ENCODE measurements at regions not wholly inside any gene's neighbourhood (a gene's known extent, or its start where the extent isn't known, plus 50 kb on each side); places are given as distances from the start of the nearest gene placed in this dataset.

DNA sequence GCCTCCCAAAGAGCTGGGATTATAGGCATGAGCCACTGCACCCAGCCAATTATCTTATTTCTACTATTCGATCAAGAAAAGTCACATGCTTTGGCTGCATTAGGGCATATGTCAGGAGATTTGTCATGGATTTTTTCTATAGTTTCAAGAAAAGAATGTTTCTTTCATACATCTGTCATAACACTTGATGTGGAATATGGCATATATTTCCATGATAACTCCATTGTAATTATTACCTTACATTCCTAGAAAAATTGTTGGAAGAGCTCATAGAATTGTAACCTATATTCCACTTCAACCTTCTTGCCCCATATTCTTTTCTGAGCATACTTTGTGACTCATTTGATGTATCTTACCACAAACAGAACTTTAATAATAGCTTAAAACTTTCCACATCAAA is 740.9 kb upstream of the FLRT2 start:
- Histone ChIP-seq H3K9me3 (ENCODE audit: control insufficient read depth in 2 of 2, low read length in 2 of 2) (no peaks in the 10 kb centered on the region), H3K27ac (ENCODE audit: low read length) (no peak overlapping the region), H3K9ac (ENCODE audit: low read length in 2 of 2) (no peak overlapping the region), H3K27me3 (ENCODE audit: control insufficient read depth in 1 of 2, insufficient read depth in 2 of 2, low read length in 2 of 2) (no peaks in the 10 kb centered on the region), H3K4me3 (ENCODE audit: low read length in 2 of 2) (no peak overlapping the region), H3K36me3 (ENCODE audit: control insufficient read depth in 2 of 2, insufficient read depth in 2 of 2, low read length in 2 of 2) (no peaks in the 10 kb centered on the region), H3K4me1 (ENCODE audit: control insufficient read depth, insufficient read depth, low read length) (no peaks in the 10 kb centered on the region)

DNA sequence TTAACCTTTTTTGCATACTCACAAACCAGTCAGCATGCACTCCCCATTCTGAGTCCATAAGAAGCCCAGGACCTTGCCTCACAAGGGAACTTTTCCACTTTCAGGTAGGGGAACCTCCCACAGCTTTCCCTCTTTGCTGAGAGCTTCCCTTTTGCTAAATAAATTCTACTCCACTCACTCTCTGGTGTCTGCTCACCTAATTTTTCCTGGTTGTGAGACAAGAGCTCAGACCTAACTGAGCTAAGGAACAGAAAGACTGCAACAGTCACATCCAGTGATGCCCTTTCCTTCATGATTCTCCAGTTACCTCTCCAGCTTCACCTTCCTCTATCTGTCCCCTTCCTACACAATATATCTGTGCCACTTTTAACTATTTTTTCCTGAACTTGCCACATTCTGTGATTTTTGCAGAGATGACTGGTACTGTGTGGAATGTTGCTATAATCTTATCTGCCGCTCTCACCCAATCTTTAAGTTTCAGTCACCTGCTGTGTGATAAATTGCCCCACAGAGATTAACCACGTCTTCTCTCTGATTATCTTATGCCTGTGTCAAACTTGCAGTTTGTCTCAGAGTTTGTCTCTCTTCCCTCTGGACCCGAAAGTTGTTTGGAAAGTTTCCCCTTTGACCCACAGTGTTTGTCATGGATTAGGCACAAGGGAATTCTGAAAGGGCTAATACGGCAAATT is 737.1 kb upstream of the FLRT2 start:
- Histone ChIP-seq H3K9me3 (ENCODE audit: control insufficient read depth in 2 of 2, low read length in 2 of 2) (no peaks in the 10 kb centered on the region), H3K4me3 (ENCODE audit: low read length in 2 of 2) (no peak overlapping the region), H3K27me3 (ENCODE audit: control insufficient read depth in 1 of 2, insufficient read depth in 2 of 2, low read length in 2 of 2) (no peaks in the 10 kb centered on the region), H3K9ac (ENCODE audit: low read length in 2 of 2) (no peak overlapping the region), H3K36me3 (ENCODE audit: control insufficient read depth in 2 of 2, insufficient read depth in 2 of 2, low read length in 2 of 2) (no peaks in the 10 kb centered on the region), H3K27ac (ENCODE audit: low read length) (no peak overlapping the region), H3K4me1 (ENCODE audit: control insufficient read depth, insufficient read depth, low read length) (no peaks in the 10 kb centered on the region)

DNA sequence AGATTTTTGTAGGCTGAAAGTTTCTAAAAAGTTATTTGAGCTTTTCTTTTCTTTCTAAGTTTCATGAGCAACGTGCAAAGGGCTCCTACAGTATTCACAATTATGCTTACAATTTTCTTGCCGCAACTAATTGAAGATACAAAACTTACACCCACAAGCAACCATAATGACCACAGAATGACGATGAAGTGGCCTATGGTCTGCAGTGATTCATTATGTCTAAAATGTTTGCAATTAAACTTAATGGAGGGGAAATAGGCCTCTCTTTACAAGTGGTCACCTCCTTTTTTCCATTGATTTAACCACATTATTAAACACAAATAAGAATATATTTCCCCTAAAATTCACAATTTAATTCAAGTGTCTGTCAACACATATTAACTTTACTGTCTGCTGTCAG is 732.6 kb upstream of the FLRT2 start:
- Histone ChIP-seq H3K4me1 (ENCODE audit: control insufficient read depth, insufficient read depth, low read length) (no peaks in the 10 kb centered on the region), H3K27ac (ENCODE audit: low read length) (no peak overlapping the region), H3K4me3 (ENCODE audit: low read length in 2 of 2) (no peak overlapping the region), H3K36me3 (ENCODE audit: control insufficient read depth in 2 of 2, insufficient read depth in 2 of 2, low read length in 2 of 2) (no peaks in the 10 kb centered on the region), H3K9me3 (ENCODE audit: control insufficient read depth in 2 of 2, low read length in 2 of 2) (no peaks in the 10 kb centered on the region), H3K27me3 (ENCODE audit: control insufficient read depth in 1 of 2, insufficient read depth in 2 of 2, low read length in 2 of 2) (no peaks in the 10 kb centered on the region), H3K9ac (ENCODE audit: low read length in 2 of 2) (no peak overlapping the region)

DNA sequence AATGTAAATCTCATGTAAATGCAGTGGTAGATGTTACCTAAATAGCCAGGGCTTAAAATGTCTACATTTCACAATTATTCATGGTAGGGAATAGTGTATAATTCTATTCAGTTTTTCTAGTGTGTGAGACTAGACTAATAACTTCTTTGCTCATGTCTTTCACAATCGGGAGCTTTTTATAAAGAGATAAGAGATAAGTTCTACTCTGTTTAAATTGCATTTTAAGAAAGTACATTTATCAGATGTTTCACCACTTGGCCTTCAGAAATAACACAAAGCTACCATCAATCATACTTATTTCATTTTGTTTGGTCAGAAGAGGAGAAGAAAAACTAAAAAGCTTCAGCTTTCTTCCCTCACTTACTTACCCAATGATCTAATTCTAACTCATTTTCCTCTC is 725.5 kb upstream of the FLRT2 start:
- Histone ChIP-seq H3K4me3 (ENCODE audit: low read length in 2 of 2) (no peak overlapping the region), H3K27ac (ENCODE audit: low read length) (no peak overlapping the region), H3K9ac (ENCODE audit: low read length in 2 of 2) (no peak overlapping the region), H3K27me3 (ENCODE audit: control insufficient read depth in 1 of 2, insufficient read depth in 2 of 2, low read length in 2 of 2) (no peaks in the 10 kb centered on the region), H3K4me1 (ENCODE audit: control insufficient read depth, insufficient read depth, low read length) (no peaks in the 10 kb centered on the region), H3K9me3 (ENCODE audit: control insufficient read depth in 2 of 2, low read length in 2 of 2) (no peaks in the 10 kb centered on the region), H3K36me3 (ENCODE audit: control insufficient read depth in 2 of 2, insufficient read depth in 2 of 2, low read length in 2 of 2) (no peaks in the 10 kb centered on the region)

DNA sequence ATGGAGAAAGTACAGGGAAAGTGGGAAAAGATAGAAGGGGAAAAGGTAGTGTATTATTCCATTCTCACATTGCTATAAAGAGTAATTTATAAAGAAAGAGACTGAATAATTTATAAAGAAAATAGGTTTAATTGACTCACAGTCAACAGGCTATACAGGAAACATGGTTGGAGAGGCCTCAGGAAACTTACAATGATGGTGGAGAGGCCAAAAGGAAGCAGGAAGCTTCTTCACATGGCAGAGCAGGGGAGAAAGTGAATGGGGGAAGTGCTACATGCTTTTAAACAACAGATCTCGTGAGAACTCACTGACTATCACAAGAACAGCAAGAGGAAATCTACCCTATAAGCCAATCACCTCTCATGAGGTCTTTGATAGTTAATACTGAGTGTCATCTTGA is 725.0 kb upstream of the FLRT2 start:
- Histone ChIP-seq H3K4me3 (ENCODE audit: low read length in 2 of 2) (no peak overlapping the region), H3K27ac (ENCODE audit: low read length) (no peak overlapping the region), H3K9ac (ENCODE audit: low read length in 2 of 2) (no peak overlapping the region), H3K36me3 (ENCODE audit: control insufficient read depth in 2 of 2, insufficient read depth in 2 of 2, low read length in 2 of 2) (no peaks in the 10 kb centered on the region), H3K27me3 (ENCODE audit: control insufficient read depth in 1 of 2, insufficient read depth in 2 of 2, low read length in 2 of 2) (no peaks in the 10 kb centered on the region), H3K9me3 (ENCODE audit: control insufficient read depth in 2 of 2, low read length in 2 of 2) (no peaks in the 10 kb centered on the region), H3K4me1 (ENCODE audit: control insufficient read depth, insufficient read depth, low read length) (no peaks in the 10 kb centered on the region)

DNA sequence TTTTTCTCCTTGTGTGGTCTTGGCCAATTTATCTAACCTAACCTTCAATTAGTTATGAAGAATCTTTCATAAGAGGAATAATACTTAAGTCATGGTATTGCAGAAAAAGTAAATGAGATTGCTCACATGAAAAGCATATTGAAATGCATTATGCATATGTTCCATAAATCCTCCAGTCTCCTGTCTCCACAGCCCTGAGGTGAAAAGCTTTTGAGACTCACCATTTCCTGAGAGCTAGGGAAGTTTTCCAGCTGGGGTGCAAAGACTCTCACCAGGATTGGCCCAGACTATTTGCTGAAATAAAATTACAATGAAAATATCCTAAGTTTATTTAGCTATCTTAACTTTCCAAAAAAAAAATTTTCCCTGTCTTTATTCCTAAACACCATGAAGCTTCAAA is 723.8 kb upstream of the FLRT2 start:
- no peak overlapping the region for H3K9ac ChIP-seq (ENCODE audit: low read length in 2 of 2)
- no peaks in the 10 kb centered on the region for H3K4me1 ChIP-seq (ENCODE audit: control insufficient read depth, insufficient read depth, low read length)
- no peaks in the 10 kb centered on the region for H3K27me3 ChIP-seq (ENCODE audit: control insufficient read depth in 1 of 2, insufficient read depth in 2 of 2, low read length in 2 of 2)
- no peaks in the 10 kb centered on the region for H3K36me3 ChIP-seq (ENCODE audit: control insufficient read depth in 2 of 2, insufficient read depth in 2 of 2, low read length in 2 of 2)
- H3K27ac ChIP-seq (ENCODE audit: low read length): no peak overlapping the region
- no peak overlapping the region for H3K4me3 ChIP-seq (ENCODE audit: low read length in 2 of 2)
- no peaks in the 10 kb centered on the region for H3K9me3 ChIP-seq (ENCODE audit: control insufficient read depth in 2 of 2, low read length in 2 of 2)

DNA sequence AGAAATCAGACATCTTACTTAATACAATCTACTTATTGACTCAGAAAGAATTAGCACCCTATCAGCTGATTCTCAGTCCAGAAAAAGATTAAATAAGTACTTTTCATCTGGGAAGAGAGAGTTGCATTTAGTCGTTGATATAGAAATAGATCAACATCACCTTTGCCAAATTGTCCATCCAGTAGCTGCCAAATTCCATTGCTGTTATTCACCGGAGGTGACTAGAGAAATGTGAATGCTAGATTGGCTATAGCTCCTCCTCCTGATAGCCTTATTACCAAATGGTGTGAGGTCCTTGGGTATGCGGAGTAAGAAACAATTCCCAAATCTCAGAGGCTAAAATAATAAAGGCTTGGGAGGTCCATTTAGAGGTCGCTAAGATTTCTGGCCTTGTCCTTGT is 723.3 kb upstream of the FLRT2 start:
- Histone ChIP-seq H3K9me3 (ENCODE audit: control insufficient read depth in 2 of 2, low read length in 2 of 2) (no peaks in the 10 kb centered on the region), H3K27ac (ENCODE audit: low read length) (no peak overlapping the region), H3K36me3 (ENCODE audit: control insufficient read depth in 2 of 2, insufficient read depth in 2 of 2, low read length in 2 of 2) (no peaks in the 10 kb centered on the region), H3K27me3 (ENCODE audit: control insufficient read depth in 1 of 2, insufficient read depth in 2 of 2, low read length in 2 of 2) (no peaks in the 10 kb centered on the region), H3K4me3 (ENCODE audit: low read length in 2 of 2) (no peak overlapping the region), H3K9ac (ENCODE audit: low read length in 2 of 2) (no peak overlapping the region), H3K4me1 (ENCODE audit: control insufficient read depth, insufficient read depth, low read length) (no peaks in the 10 kb centered on the region)

DNA sequence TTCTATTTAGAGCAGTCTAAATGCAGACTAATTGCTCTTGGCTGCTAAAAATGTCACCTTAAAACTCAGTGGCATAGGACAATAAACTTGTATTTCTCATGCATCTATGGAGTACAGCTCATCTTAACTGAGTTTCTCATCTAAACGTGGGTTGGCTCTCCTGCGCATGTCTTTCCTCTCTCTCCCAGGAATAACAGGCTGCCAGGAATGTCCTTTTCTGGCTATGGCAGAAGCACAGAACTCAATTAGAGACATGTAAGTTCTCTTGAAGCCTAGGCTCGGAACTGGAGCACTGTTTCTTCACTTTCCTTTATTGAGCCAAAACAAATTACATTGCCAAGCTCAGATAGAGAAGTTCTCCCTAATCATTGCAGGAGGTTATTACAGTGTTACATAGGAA is 722.3 kb upstream of the FLRT2 start:
- no peaks in the 10 kb centered on the region for H3K9me3 ChIP-seq (ENCODE audit: control insufficient read depth in 2 of 2, low read length in 2 of 2)
- no peaks in the 10 kb centered on the region for H3K36me3 ChIP-seq (ENCODE audit: control insufficient read depth in 2 of 2, insufficient read depth in 2 of 2, low read length in 2 of 2)
- no peak overlapping the region for H3K4me3 ChIP-seq (ENCODE audit: low read length in 2 of 2)
- no peaks in the 10 kb centered on the region for H3K27me3 ChIP-seq (ENCODE audit: control insufficient read depth in 1 of 2, insufficient read depth in 2 of 2, low read length in 2 of 2)
- H3K4me1 ChIP-seq (ENCODE audit: control insufficient read depth, insufficient read depth, low read length): no peaks in the 10 kb centered on the region
- H3K9ac ChIP-seq (ENCODE audit: low read length in 2 of 2): no peak overlapping the region
- H3K27ac ChIP-seq (ENCODE audit: low read length): no peak overlapping the region

DNA sequence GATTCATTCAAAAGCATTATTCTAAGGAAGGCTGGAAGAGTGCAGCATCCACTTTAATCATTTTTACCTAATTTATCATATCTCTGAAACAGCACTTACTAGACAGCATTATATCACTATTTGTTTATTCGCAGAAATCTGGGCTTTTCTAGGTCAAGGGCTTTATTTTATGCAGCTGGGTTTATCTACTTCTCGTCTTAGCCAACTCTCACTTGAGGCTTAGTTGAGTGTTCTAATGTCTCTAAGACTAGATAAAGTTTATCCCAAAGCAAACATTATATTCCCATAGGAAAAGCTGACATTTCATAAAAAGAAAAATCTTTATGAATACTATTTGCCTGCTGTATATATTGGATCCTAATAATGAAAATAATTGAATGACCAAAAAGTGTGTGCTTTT is 720.8 kb upstream of the FLRT2 start:
- Histone ChIP-seq H3K27me3 (ENCODE audit: control insufficient read depth in 1 of 2, insufficient read depth in 2 of 2, low read length in 2 of 2) (no peaks in the 10 kb centered on the region), H3K9ac (ENCODE audit: low read length in 2 of 2) (no peak overlapping the region), H3K4me1 (ENCODE audit: control insufficient read depth, insufficient read depth, low read length) (no peaks in the 10 kb centered on the region), H3K27ac (ENCODE audit: low read length) (no peak overlapping the region), H3K9me3 (ENCODE audit: control insufficient read depth in 2 of 2, low read length in 2 of 2) (no peaks in the 10 kb centered on the region), H3K4me3 (ENCODE audit: low read length in 2 of 2) (no peak overlapping the region), H3K36me3 (ENCODE audit: control insufficient read depth in 2 of 2, insufficient read depth in 2 of 2, low read length in 2 of 2) (no peaks in the 10 kb centered on the region)

DNA sequence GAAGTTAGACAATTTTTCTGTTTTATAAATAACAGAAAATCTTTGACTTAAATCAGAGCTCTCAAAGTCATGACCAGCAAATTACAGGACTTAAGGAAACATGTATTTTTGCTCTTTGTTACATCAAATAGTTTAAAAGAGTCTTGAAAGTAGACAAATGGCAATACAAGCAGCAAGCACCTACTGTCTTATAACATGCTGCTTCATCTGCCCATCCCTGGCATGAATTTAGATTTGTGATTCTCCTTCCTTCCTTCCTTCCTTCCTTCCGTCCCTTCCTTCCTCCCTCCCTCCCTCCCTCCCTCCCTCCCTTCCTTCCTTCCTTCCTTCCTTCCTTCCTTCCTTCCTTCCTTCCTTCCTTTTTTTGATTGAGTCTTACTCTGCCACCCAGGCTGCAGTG is 715.6 kb upstream of the FLRT2 start:
- Histone ChIP-seq H3K9me3 (ENCODE audit: control insufficient read depth in 2 of 2, low read length in 2 of 2) (no peaks in the 10 kb centered on the region), H3K4me1 (ENCODE audit: control insufficient read depth, insufficient read depth, low read length) (no peaks in the 10 kb centered on the region)

DNA sequence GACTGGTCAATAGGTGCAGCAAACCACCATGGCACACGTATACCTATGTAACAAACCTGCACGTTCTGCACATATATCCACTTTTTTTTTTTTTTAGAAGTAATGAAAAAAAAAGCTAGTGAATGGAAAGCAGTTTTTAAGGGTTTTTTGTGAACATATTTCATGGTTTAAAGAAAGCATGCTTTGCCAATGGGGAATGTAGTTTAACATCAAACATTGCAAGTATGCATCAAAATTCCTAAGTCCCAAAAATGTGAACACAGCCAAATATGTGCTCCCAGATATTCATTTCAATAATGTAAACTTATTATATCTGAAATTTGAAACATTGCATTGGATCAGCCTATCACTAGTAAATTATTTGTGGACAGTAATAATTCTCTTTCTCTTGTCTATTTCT is 710.4 kb upstream of the FLRT2 start:
- no peaks in the 10 kb centered on the region for H3K27me3 ChIP-seq (ENCODE audit: control insufficient read depth in 1 of 2, insufficient read depth in 2 of 2, low read length in 2 of 2)
- H3K36me3 ChIP-seq (ENCODE audit: control insufficient read depth in 2 of 2, insufficient read depth in 2 of 2, low read length in 2 of 2): no peaks in the 10 kb centered on the region
- no peak overlapping the region for H3K4me3 ChIP-seq (ENCODE audit: low read length in 2 of 2)
- no peak overlapping the region for H3K27ac ChIP-seq (ENCODE audit: low read length)
- H3K9me3 ChIP-seq (ENCODE audit: control insufficient read depth in 2 of 2, low read length in 2 of 2): no peaks in the 10 kb centered on the region
- no peak overlapping the region for H3K9ac ChIP-seq (ENCODE audit: low read length in 2 of 2)
- H3K4me1 ChIP-seq (ENCODE audit: control insufficient read depth, insufficient read depth, low read length): no peaks in the 10 kb centered on the region

More for the DNA sequence above, 715.6 kb upstream of the FLRT2 start:
- H3K4me3 ChIP-seq (ENCODE audit: low read length in 2 of 2): no peak overlapping the region
- no peaks in the 10 kb centered on the region for H3K27me3 ChIP-seq (ENCODE audit: control insufficient read depth in 1 of 2, insufficient read depth in 2 of 2, low read length in 2 of 2)
- H3K27ac ChIP-seq (ENCODE audit: low read length): no peak overlapping the region
- H3K9ac ChIP-seq (ENCODE audit: low read length in 2 of 2): no peak overlapping the region
- no peaks in the 10 kb centered on the region for H3K36me3 ChIP-seq (ENCODE audit: control insufficient read depth in 2 of 2, insufficient read depth in 2 of 2, low read length in 2 of 2)
